GM20431 (cell line): ENCODE measurements at regions not wholly inside any gene's neighbourhood (a gene's known extent, or its start where the extent isn't known, plus 50 kb on each side); places are given as distances from the start of the nearest gene placed in this dataset.

Experiments
- in situ Hi-C: fragments of 300-500 bp; cut with MseI, MboI; formaldehyde crosslinking; loops from one replicate; pipeline ENCODE4 v1.15.0; 2020; ENCODE audit warnings: low sequenced_read_pairs; ENCODE audit not compliant: unreplicated experiment

GRCh38 chr1:221063651-221064050 is 184.4 kb downstream of the HLX start:
- in situ Hi-C loops, result no loop called here

- in situ Hi-C loops, result no loop called here
Observed at GRCh38 chr1:221066351-221067001, 187.2 kb downstream of the HLX start.

- in situ Hi-C loops, result no loop called here
Observed at GRCh38 chr1:221067721-221068120, 188.5 kb downstream of the HLX start.

GRCh38 chr1:221069178-221069903 is 190.1 kb downstream of the HLX start:
- in situ Hi-C loops, result no loop called here

GRCh38 chr1:221069986-221070385 is 190.7 kb downstream of the HLX start:
- in situ Hi-C loops, result no loop called here

- in situ Hi-C loops, result no loop called here
Observed at GRCh38 chr1:221071777-221072176, 192.5 kb downstream of the HLX start.

- in situ Hi-C loops, result no loop called here
Observed at GRCh38 chr1:221072214-221072613, 193.0 kb downstream of the HLX start.

- in situ Hi-C loops, result no loop called here
Observed at GRCh38 chr1:221074332-221074731, 195.1 kb downstream of the HLX start.

GRCh38 chr1:221075911-221076310 is 196.7 kb downstream of the HLX start:
- in situ Hi-C loops, result no loop called here

- in situ Hi-C loops, result no loop called here
Observed at GRCh38 chr1:221076391-221076811, 197.2 kb downstream of the HLX start.

GRCh38 chr1:221078260-221078965 is 199.2 kb downstream of the HLX start:
- in situ Hi-C loops, result no loop called here

- in situ Hi-C loops, result no loop called here
Observed at GRCh38 chr1:221083902-221084301, 204.7 kb downstream of the HLX start.

- in situ Hi-C loops, result no loop called here
Observed at GRCh38 chr1:221084681-221085080, 205.4 kb downstream of the HLX start.

GRCh38 chr1:221085701-221086375 is 206.6 kb downstream of the HLX start:
- in situ Hi-C loops, result no loop called here

- in situ Hi-C loops, result no loop called here
Observed at GRCh38 chr1:221087919-221088318, 208.7 kb downstream of the HLX start.

- in situ Hi-C loops, result no loop called here
Observed at GRCh38 chr1:221089273-221089672, 210.0 kb downstream of the HLX start.

GRCh38 chr1:221089803-221090202 is 210.6 kb downstream of the HLX start:
- in situ Hi-C loops, result no loop called here

GRCh38 chr1:221093903-221094791 is 214.9 kb downstream of the HLX start:
- in situ Hi-C loops, result no loop called here

- in situ Hi-C loops, result no loop called here
Observed at GRCh38 chr1:221097479-221098281, 218.4 kb downstream of the HLX start.
